HFFc6 (cell line): ENCODE measurements at regions not wholly inside any gene's neighbourhood (a gene's known extent, or its start where the extent isn't known, plus 50 kb on each side); places are given as distances from the start of the nearest gene placed in this dataset.

Experiments
- DNase-seq: peaks from one replicate; pipeline ENCODE4 v3.0.0-alpha.2; 2018
- H3K27ac Mint-ChIP-seq: 2 replicates; pipeline ENCODE4 v1.8.0; 2020; ENCODE audit warnings: mild to moderate bottlenecking, mixed read lengths
- H3K27me3 Mint-ChIP-seq: 2 replicates; pipeline ENCODE4 v1.8.0; 2021; ENCODE audit warnings: mild to moderate bottlenecking, moderate library complexity, mixed read lengths; ENCODE audit not compliant: insufficient read depth
- H3K36me3 Mint-ChIP-seq: 2 replicates; pipeline ENCODE4 v1.8.0; 2021; ENCODE audit warnings: low read depth, mixed read lengths
- H3K4me1 Mint-ChIP-seq: 2 replicates; pipeline ENCODE4 v1.8.0; 2020; ENCODE audit warnings: low read depth, mixed read lengths
- H3K4me3 Mint-ChIP-seq: 2 replicates; pipeline ENCODE4 v1.8.0; 2020; ENCODE audit warnings: mild to moderate bottlenecking, moderate library complexity, mixed read lengths
- H3K9me3 Mint-ChIP-seq: 2 replicates; pipeline ENCODE4 v1.8.0; 2020; ENCODE audit warnings: mild to moderate bottlenecking, mixed read lengths
- CTCF ChIP-seq: fragments of 200-600 bp; sonication (generic); IDR thresholded peaks from 2 replicates; pipeline ENCODE4 v1.5.0; 2021; ENCODE audit warnings: antibody characterized with exemption, mild to moderate bottlenecking

GRCh38 chr18:57853864-57854263, 50.7 kb upstream of the ATP8B1 start:
- Mint-ChIP-seq H3K36me3 (0 out of 2 replicates have a peak, but pooled peaks cover 7% of the 10 kb centered on the region), H3K4me1 (peaks cover 14% of the 10 kb centered on the region), H3K4me3 (no peak overlapping the region), H3K27ac (no peak overlapping the region), H3K9me3 (no peaks in the 10 kb centered on the region), H3K27me3 (no peaks in the 10 kb centered on the region; the same call in 1 of the 2 replicates)
- DNase-seq, result no peak
- TF ChIP-seq CTCF, result no peak

DNA sequence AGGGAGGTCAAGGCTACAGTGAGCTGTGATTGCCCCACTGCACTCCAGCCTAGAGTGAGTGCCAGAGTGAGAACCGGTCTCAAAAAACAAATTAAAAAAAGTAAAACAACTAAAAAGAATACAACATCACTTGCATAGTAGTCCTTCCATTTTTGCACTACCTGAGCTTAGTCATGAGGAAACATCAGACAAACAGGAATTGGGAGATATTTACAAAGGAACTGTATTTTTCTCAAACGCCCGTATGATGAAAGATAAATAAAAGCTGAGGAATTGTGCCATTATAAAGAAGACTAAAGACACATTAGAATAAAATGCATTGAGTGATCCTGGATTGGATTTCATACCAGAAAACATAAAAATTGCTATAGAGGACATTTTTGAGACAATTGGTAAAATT, 50.0 kb upstream of the ATP8B1 start:
- H3K27ac Mint-ChIP-seq, result no peak overlapping the region
- H3K4me3 Mint-ChIP-seq, result no peak overlapping the region
- H3K36me3 Mint-ChIP-seq, result 0 out of 2 replicates have a peak, but pooled peaks cover 7% of the 10 kb centered on the region
- TF ChIP-seq CTCF, result no peak
- no peaks in the 10 kb centered on the region; the same call in 1 of the 2 replicates for H3K27me3 Mint-ChIP-seq
- no peak for DNase-seq
- H3K4me1 Mint-ChIP-seq, result peaks cover 21% of the 10 kb centered on the region
- no peaks in the 10 kb centered on the region for H3K9me3 Mint-ChIP-seq
